ENCODE measurements at regions not wholly inside any gene's neighbourhood (a gene's known extent, or its start where the extent isn't known, plus 50 kb on each side); places are given as distances from the start of the nearest gene placed in this dataset.

GRCh38 chr15:59953392-59953883, 50.7 kb upstream of the FOXB1 start:
- DNase-seq (ENCODE audit: insufficient read length, low spot score) (no peak), FAIRE-seq (no peak)
- TF ChIP-seq POLR2A (IDR thresholded peaks at IDR 0.05; ENCODE audit: low read depth, low read length) = no peak
- TF ChIP-seq TAF1 (IDR thresholded peaks at IDR 0.05; ENCODE audit: low read depth, low read length) = no peak
- TF ChIP-seq SPI1 (IDR thresholded peaks at IDR 0.05; ENCODE audit: low read depth, low read length) = no peak
- TF ChIP-seq POLR2AphosphoS5 (IDR thresholded peaks at IDR 0.05; ENCODE audit: low read depth, low read length) = no peak
- TF ChIP-seq POU2F2 (IDR thresholded peaks at IDR 0.05; ENCODE audit: low read depth, low read length) = no peak

GRCh38 chr15:59952960-59953359, 51.2 kb upstream of the FOXB1 start:
- FAIRE-seq (no peak), DNase-seq (ENCODE audit: insufficient read length, low spot score) (no peak)
- TF ChIP-seq POU2F2 (IDR thresholded peaks at IDR 0.05; ENCODE audit: low read depth, low read length) (no peak), POLR2A (IDR thresholded peaks at IDR 0.05; ENCODE audit: low read depth, low read length) (no peak), POLR2AphosphoS5 (IDR thresholded peaks at IDR 0.05; ENCODE audit: low read depth, low read length) (no peak), PAX5 (IDR thresholded peaks at IDR 0.05; ENCODE audit: insufficient read depth, low read length, severe bottlenecking) (no peak), TAF1 (IDR thresholded peaks at IDR 0.05; ENCODE audit: low read depth, low read length) (no peak), SPI1 (IDR thresholded peaks at IDR 0.05; ENCODE audit: low read depth, low read length) (no peak)

GRCh38 chr15:59950603-59951388, 53.3 kb upstream of the FOXB1 start:
- TF ChIP-seq POU2F2 (IDR thresholded peaks at IDR 0.05; ENCODE audit: low read depth, low read length) (no peak), SPI1 (IDR thresholded peaks at IDR 0.05; ENCODE audit: low read depth, low read length) (no peak), POLR2A (IDR thresholded peaks at IDR 0.05; ENCODE audit: low read depth, low read length) (no peak), PAX5 (IDR thresholded peaks at IDR 0.05; ENCODE audit: insufficient read depth, low read length, severe bottlenecking) (no peak), TAF1 (IDR thresholded peaks at IDR 0.05; ENCODE audit: low read depth, low read length) (no peak), POLR2AphosphoS5 (IDR thresholded peaks at IDR 0.05; ENCODE audit: low read depth, low read length) (no peak)
- DNase-seq (ENCODE audit: insufficient read length, low spot score) = no peak
- FAIRE-seq = no peak

- no peak for DNase-seq (ENCODE audit: insufficient read length, low spot score)
- FAIRE-seq = no peak
- no peak for TF ChIP-seq PAX5 (IDR thresholded peaks at IDR 0.05; ENCODE audit: insufficient read depth, low read length, severe bottlenecking)
- no peak for TF ChIP-seq TAF1 (IDR thresholded peaks at IDR 0.05; ENCODE audit: low read depth, low read length)
- TF ChIP-seq POLR2A (IDR thresholded peaks at IDR 0.05; ENCODE audit: low read depth, low read length) = no peak
- TF ChIP-seq POLR2AphosphoS5 (IDR thresholded peaks at IDR 0.05; ENCODE audit: low read depth, low read length) = no peak
- TF ChIP-seq POU2F2 (IDR thresholded peaks at IDR 0.05; ENCODE audit: low read depth, low read length) = no peak
- TF ChIP-seq SPI1 (IDR thresholded peaks at IDR 0.05; ENCODE audit: low read depth, low read length) = no peak
Measured at GRCh38 chr15:59948924-59949613, 55.0 kb upstream of the FOXB1 start.

- no peak for TF ChIP-seq POLR2A (IDR thresholded peaks at IDR 0.05; ENCODE audit: low read depth, low read length)
- DNase-seq (ENCODE audit: insufficient read length, low spot score) (no peak), FAIRE-seq (no peak)
Measured at GRCh38 chr15:59946084-59946483, 58.0 kb upstream of the FOXB1 start.

- FAIRE-seq (no peak), DNase-seq (ENCODE audit: insufficient read length, low spot score) (no peak)
- TF ChIP-seq TAF1 (IDR thresholded peaks at IDR 0.05; ENCODE audit: low read depth, low read length) = no peak
- TF ChIP-seq POLR2A (IDR thresholded peaks at IDR 0.05; ENCODE audit: low read depth, low read length) = no peak
- no peak for TF ChIP-seq SPI1 (IDR thresholded peaks at IDR 0.05; ENCODE audit: low read depth, low read length)
- no peak for TF ChIP-seq POLR2AphosphoS5 (IDR thresholded peaks at IDR 0.05; ENCODE audit: low read depth, low read length)
- no peak for TF ChIP-seq PAX5 (IDR thresholded peaks at IDR 0.05; ENCODE audit: insufficient read depth, low read length, severe bottlenecking)
- no peak for TF ChIP-seq POU2F2 (IDR thresholded peaks at IDR 0.05; ENCODE audit: low read depth, low read length)
Measured at GRCh38 chr15:59945036-59945435, 59.1 kb upstream of the FOXB1 start.

GRCh38 chr15:59941612-59942011, 62.5 kb upstream of the FOXB1 start:
- FAIRE-seq = no peak
- no peak for DNase-seq (ENCODE audit: insufficient read length, low spot score)
- TF ChIP-seq SPI1 (IDR thresholded peaks at IDR 0.05; ENCODE audit: low read depth, low read length) (no peak), POU2F2 (IDR thresholded peaks at IDR 0.05; ENCODE audit: low read depth, low read length) (no peak), POLR2A (IDR thresholded peaks at IDR 0.05; ENCODE audit: low read depth, low read length) (no peak), TAF1 (IDR thresholded peaks at IDR 0.05; ENCODE audit: low read depth, low read length) (no peak), PAX5 (IDR thresholded peaks at IDR 0.05; ENCODE audit: insufficient read depth, low read length, severe bottlenecking) (no peak)

GRCh38 chr15:59940928-59941327, 63.2 kb upstream of the FOXB1 start:
- no peak for DNase-seq (ENCODE audit: insufficient read length, low spot score)
- FAIRE-seq = no peak
- TF ChIP-seq TAF1 (IDR thresholded peaks at IDR 0.05; ENCODE audit: low read depth, low read length) = no peak
- TF ChIP-seq POU2F2 (IDR thresholded peaks at IDR 0.05; ENCODE audit: low read depth, low read length) = no peak

- TF ChIP-seq PAX5 (IDR thresholded peaks at IDR 0.05; ENCODE audit: insufficient read depth, low read length, severe bottlenecking) = no peak
- TF ChIP-seq POLR2A (IDR thresholded peaks at IDR 0.05; ENCODE audit: low read depth, low read length) = no peak
- no peak for TF ChIP-seq POLR2AphosphoS5 (IDR thresholded peaks at IDR 0.05; ENCODE audit: low read depth, low read length)
- TF ChIP-seq SPI1 (IDR thresholded peaks at IDR 0.05; ENCODE audit: low read depth, low read length) = no peak
- TF ChIP-seq TAF1 (IDR thresholded peaks at IDR 0.05; ENCODE audit: low read depth, low read length) = no peak
- TF ChIP-seq POU2F2 (IDR thresholded peaks at IDR 0.05; ENCODE audit: low read depth, low read length) = no peak
- FAIRE-seq (no peak), DNase-seq (ENCODE audit: insufficient read length, low spot score) (no peak)
Measured at GRCh38 chr15:59940456-59940855, 63.7 kb upstream of the FOXB1 start.

GRCh38 chr15:59936741-59937140, 67.4 kb upstream of the FOXB1 start:
- no peak for DNase-seq (ENCODE audit: insufficient read length, low spot score)
- FAIRE-seq = no peak
- TF ChIP-seq PAX5 (IDR thresholded peaks at IDR 0.05; ENCODE audit: insufficient read depth, low read length, severe bottlenecking) (no peak), POLR2AphosphoS5 (IDR thresholded peaks at IDR 0.05; ENCODE audit: low read depth, low read length) (no peak), SPI1 (IDR thresholded peaks at IDR 0.05; ENCODE audit: low read depth, low read length) (no peak), POLR2A (IDR thresholded peaks at IDR 0.05; ENCODE audit: low read depth, low read length) (no peak), POU2F2 (IDR thresholded peaks at IDR 0.05; ENCODE audit: low read depth, low read length) (no peak), TAF1 (IDR thresholded peaks at IDR 0.05; ENCODE audit: low read depth, low read length) (no peak)

Data from GM12891 (cell line).